ENCODE measurements at regions not wholly inside any gene's neighbourhood (a gene's known extent, or its start where the extent isn't known, plus 50 kb on each side); places are given as distances from the start of the nearest gene placed in this dataset.

DNA sequence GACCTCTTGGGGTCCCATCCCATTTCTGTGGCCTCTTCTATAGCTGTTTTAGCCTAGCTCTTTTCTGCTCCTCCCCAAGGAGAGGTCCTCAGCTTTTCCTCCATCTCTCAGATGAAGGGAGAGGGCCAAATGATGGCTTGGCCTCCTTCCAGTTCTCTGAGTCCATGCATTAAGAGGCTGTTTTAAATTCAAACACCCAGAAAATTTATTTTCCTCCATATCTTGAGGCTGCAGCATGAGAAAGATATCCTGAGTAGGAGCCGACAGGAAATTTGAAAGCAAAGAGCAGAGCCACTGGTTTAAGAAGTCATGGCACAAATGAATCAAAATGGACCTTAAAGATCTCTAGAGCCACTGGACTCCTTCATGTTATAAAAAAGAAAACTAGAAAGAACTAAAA lies 558.8 kb downstream of the MID1IP1 start:
- TF ChIP-seq CTCF (IDR thresholded peaks at IDR 0.05) (no peak), EP300 (IDR thresholded peaks at IDR 0.05) (no peak)
